ENCODE measurements at regions not wholly inside any gene's neighbourhood (a gene's known extent, or its start where the extent isn't known, plus 50 kb on each side); places are given as distances from the start of the nearest gene placed in this dataset.

DNA sequence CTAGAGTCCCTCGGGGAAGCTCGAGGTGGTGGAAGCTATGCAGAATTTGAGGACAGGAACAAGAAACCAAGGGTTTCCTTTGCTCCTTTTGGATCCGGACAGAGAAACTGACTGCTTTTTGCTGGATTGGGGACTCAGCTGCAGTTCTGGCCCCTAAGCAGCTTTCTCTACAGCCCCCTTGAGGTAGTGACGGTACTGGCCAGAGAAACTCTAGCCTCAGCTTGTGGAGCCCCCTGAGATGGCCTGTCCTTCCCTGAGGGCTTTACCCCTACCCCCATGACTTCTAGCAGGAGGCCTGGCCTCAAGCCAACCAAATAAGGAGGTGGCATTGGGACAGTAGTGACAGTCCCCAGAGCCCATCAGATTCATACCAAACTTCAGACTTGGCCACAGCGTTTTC is 118.1 kb downstream of the IRX5 start:
- TF ChIP-seq CTCF (IDR thresholded peaks at IDR 0.05): no peak
- no peak for TF ChIP-seq POLR2A (IDR thresholded peaks at IDR 0.05)

All from Peyer's patch (tissue), 4 donors.